ENCODE measurements at regions not wholly inside any gene's neighbourhood (a gene's known extent, or its start where the extent isn't known, plus 50 kb on each side); places are given as distances from the start of the nearest gene placed in this dataset.
"Not testable (repeated sequence)": the region's sequence is repeated elsewhere in the genome, so short reads cannot be mapped to it uniquely, and the experiment has no call there.

GRCh38 chr3:22615790-22616189 is 587.3 kb upstream of the UBE2E2 start:
- DNase-seq, result no peak

- no peak for DNase-seq
Observed at GRCh38 chr3:22617372-22617771, 585.8 kb upstream of the UBE2E2 start.

- no peak for DNase-seq
Observed at GRCh38 chr3:22620498-22620897, 582.6 kb upstream of the UBE2E2 start.

- DNase-seq, result no peak
Observed at GRCh38 chr3:22621205-22621809, 581.8 kb upstream of the UBE2E2 start.

- DNase-seq, result no peak
Observed at GRCh38 chr3:22627993-22628499, 575.1 kb upstream of the UBE2E2 start.

GRCh38 chr3:22632536-22632935 is 570.6 kb upstream of the UBE2E2 start:
- DNase-seq, result no peak

- no peak for DNase-seq
Observed at GRCh38 chr3:22634433-22634832, 568.7 kb upstream of the UBE2E2 start.

GRCh38 chr3:22659651-22660475 is 543.3 kb upstream of the UBE2E2 start:
- no peak for DNase-seq

GRCh38 chr3:22660606-22661005 is 542.5 kb upstream of the UBE2E2 start:
- DNase-seq, result no peak

- no peak for DNase-seq
Observed at GRCh38 chr3:22661121-22661700, 541.9 kb upstream of the UBE2E2 start.

GRCh38 chr3:22665528-22665927 is 537.6 kb upstream of the UBE2E2 start:
- no peak for DNase-seq

- no peak for DNase-seq
Observed at GRCh38 chr3:22666736-22667135, 536.4 kb upstream of the UBE2E2 start.

GRCh38 chr3:22671848-22672247 is 531.3 kb upstream of the UBE2E2 start:
- no peak for DNase-seq

GRCh38 chr3:22684739-22685138 is 518.4 kb upstream of the UBE2E2 start:
- DNase-seq, result no peak

GRCh38 chr3:22685597-22685996 is 517.5 kb upstream of the UBE2E2 start:
- no peak for DNase-seq

GRCh38 chr3:22691407-22691806 is 511.7 kb upstream of the UBE2E2 start:
- DNase-seq, result no peak

GRCh38 chr3:22691856-22692628 is 511.1 kb upstream of the UBE2E2 start:
- no peak for DNase-seq

GRCh38 chr3:22700876-22701275 is 502.3 kb upstream of the UBE2E2 start:
- DNase-seq, result no peak

GRCh38 chr3:22704166-22704565 is 499.0 kb upstream of the UBE2E2 start:
- no peak for DNase-seq

GRCh38 chr3:22704571-22705354 is 498.4 kb upstream of the UBE2E2 start:
- DNase-seq, result no peak

- not testable (repeated sequence) for DNase-seq
Observed at GRCh38 chr3:22706922-22707321, 496.2 kb upstream of the UBE2E2 start.

- no peak for DNase-seq
Observed at GRCh38 chr3:22713936-22714335, 489.2 kb upstream of the UBE2E2 start.
